ENCODE measurements at regions not wholly inside any gene's neighbourhood (a gene's known extent, or its start where the extent isn't known, plus 50 kb on each side); places are given as distances from the start of the nearest gene placed in this dataset.

DNA sequence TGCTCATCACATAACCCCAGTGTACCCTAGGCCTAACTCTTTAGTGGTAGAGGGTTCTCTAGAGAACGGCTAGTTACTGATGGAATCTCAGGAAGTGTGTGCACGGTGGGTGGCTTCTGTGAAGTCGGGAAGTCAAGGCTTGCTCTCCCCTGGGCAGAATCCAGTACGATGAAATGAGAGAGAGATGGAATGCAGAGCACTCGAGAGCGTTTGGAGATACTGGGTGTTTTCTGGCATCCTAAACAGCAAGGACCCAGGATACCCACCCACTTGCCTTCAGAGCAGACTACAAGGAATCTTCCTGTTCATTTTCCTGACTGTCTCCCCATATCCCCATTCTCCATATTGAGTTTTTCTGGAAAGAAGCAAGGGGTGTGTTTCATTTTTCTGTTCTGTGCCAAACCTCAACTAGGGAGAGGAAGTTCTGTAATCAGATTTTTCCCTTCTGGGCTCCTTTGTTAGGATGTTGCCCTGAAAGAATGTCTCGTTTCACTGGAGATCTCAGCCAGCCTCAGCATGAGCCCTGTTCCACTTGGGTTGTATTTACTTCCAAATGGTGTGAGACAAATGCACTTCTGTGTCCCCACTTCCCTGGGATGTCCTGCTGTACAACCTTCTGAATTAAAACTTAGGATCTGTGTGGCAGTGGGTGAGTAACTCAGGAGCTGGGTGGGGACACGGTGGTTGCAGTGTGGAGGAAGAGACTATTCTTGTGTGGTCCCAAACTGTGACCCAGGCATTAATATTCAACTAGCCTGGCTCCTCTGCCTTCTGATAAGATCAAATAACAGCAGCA lies 108.9 kb upstream of the SPRY4 start:
- DNase-seq (ENCODE audit: low read depth) = no peak

DNA sequence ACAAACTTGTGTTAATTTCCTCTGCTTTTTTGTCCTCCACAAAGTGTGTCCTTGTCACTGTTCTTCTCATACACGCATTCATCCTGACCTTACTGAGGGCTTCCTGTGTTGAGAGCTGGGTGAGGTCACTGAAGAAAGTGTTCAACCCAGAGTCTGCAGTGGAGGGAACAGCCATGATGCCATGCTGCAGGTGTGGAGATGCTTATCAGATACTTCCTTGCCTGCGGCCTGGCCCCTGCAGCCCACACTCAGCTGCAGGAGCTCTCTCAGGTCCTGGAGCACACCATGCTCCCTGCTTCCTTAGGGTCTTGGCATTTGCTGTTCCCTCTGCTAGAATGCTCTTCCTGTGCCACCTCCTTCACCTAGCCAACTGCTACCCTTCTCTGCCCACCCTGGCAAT lies 108.1 kb upstream of the SPRY4 start:
- DNase-seq (ENCODE audit: low read depth) = no peak

DNA sequence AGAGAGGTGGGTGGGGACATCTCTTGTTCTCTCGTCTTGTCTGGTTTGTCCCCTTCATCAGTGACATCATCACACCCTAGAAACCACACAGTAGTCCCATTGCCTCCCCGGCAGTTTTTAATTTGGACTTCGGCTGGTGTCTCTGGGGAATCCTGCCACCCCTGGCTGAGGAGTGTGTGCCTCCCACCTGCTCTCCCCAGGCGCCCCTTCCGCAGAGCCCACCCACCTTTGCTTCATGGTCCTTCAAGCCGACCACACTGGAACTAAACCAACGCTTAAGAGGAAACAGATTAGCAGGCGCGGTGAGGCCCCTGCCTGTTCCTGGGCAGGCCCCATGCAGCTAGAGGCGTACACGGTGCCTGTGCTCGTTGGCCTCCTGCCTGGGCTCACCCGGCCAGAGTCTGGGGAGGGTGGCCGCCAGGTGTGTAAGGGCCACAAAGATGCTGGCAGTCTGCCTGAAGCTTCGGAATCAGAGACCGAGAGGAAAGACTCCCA lies 107.6 kb upstream of the SPRY4 start:
- DNase-seq (ENCODE audit: low read depth) = no peak

DNA sequence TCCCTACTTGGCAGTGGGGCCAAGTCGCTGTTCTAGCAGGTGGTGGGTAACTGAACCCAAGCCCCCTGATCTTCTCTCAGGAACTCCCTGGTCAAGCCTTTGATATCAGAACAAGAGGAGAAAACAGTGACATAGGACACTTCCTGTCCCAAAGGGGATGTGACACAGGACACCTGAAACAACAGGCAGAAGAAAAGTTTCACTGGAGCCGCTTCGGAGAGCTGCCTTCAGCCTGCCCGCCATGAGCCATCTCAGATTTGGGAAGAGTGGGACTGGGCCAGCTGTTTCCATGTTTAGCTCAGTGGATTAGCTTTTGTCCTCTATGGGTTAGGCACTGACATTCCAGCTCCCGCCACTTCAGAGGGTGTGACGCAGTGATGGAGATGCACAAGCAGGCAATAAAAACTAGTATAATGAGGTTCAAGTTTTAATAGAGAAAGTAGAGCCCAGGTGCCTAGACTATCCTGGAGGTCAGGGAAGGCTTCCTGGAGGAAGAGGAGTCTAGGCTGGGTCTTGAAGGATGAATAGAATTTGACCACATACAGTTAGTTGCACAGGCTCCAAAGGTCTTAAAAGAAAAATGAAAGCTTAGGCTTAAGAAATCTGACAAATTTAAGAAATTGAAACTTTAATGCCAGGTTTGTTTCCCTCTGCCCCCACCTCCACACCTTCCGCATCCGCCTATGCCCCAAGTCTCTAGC lies 104.1 kb upstream of the SPRY4 start:
- DNase-seq (ENCODE audit: low read depth) = no peak

DNA sequence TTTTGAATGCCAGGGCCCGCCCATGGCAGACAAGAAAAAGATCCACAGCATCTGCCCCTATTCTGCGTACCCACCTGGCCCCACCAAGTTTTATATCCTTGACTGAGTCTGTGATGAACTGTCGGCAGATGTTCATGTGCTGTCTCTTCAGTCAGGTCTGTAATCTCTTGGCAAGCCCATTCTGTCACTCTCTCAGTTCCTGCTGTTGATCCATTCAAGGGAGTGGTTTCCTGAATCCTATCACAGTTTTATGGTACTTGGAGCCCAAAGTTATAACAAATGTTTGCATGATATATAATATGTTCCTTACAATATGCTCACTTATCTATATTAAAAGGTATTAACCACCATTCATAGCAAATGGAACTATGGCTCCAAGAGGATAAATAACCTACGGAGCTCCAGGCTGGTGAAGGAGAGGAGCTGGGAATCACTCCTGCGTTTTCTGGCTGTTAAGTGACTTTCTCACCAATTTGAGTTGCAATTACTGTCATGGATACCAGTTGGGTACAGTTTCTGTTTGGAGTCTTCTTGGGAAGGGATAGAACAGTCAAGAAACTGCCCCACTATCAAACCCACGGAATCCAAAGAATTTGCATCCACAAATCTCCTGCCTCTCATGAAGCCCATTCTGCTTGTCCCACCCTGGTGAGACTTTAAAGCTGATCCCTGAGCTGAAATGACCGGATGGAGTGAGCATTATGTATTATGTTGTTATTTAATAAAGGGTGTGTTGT lies 103.4 kb upstream of the SPRY4 start:
- DNase-seq (ENCODE audit: low read depth) = no peak

DNA sequence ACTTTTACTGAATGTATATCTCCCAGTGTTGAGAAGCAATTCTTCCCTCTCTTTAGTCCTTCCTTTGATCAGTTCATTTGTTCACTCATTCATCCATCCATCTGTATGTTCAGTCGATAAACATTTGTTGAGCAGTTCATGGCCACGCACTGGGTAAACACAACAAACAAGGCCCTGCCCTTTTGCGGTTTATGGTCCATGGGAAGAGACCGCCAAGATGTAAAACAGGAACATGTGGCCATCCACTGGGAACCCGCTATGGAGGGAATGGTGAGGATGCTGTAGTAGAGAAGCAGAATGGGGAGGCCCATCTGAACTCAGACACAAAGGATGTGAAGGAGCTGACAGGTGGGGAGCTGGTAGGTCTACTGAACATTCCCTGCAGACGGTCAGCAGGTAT lies 102.7 kb upstream of the SPRY4 start:
- DNase-seq (ENCODE audit: low read depth) = no peak

DNA sequence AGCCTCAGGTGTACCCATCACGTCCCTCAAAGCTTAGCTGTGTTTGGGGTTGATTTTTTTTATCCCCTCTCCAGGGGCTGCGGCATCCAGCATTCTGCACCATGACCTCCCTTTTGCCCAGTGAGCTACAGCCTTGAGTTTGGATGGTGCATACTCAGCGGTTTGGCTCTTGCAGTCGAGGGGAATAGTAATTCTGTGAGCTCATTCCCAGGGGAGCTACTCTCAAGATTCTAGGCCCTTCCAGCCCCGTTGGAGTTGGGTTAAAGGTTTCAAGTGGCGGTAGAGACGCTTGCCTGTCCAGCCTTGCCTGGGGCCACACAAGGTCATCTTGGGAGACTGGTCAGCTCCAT lies 102.2 kb upstream of the SPRY4 start:
- no peak for DNase-seq (ENCODE audit: low read depth)

DNA sequence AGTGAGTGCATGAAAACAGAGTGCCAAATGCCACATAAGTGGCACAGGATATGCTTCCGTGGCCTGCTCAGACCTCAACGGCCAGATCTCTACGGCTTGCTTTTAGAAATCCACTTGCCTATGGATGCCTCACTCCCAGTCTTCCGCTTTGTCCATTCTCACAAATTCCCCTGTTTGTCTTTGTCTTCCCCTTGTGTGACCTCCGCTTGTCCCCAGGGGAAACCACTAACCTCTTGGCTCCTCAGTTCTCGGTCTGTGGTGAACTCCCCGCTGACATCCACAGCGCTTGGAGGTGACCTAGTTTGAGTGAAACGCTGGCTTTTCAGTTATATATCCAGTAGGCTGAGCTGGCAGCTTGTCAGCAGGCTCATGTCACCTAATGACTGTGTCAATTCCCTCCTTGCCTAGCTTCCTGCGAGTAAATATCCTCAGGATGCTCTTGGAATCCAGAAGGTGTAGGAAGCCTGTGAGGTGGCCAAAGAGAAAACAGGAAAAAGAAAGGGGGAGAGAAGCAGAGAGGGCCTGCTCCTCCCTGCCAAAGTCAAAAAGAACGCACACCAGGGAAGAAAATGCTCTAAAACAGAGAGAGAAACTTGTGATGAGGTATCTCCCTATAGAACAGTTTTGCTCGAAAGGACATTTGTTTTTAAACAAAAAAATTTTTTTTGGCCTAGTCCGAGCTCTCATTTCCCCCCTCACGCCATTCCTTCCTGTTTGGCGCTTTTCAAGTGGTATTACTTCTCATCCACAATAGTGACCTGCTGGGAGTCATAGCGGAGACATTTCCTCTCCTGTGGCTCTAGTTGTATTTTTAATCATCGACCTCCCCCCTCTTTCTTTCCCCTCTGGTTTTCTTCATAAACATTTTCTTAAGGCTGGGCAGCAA lies 101.6 kb upstream of the SPRY4 start:
- DNase-seq (ENCODE audit: low read depth) = no peak

DNA sequence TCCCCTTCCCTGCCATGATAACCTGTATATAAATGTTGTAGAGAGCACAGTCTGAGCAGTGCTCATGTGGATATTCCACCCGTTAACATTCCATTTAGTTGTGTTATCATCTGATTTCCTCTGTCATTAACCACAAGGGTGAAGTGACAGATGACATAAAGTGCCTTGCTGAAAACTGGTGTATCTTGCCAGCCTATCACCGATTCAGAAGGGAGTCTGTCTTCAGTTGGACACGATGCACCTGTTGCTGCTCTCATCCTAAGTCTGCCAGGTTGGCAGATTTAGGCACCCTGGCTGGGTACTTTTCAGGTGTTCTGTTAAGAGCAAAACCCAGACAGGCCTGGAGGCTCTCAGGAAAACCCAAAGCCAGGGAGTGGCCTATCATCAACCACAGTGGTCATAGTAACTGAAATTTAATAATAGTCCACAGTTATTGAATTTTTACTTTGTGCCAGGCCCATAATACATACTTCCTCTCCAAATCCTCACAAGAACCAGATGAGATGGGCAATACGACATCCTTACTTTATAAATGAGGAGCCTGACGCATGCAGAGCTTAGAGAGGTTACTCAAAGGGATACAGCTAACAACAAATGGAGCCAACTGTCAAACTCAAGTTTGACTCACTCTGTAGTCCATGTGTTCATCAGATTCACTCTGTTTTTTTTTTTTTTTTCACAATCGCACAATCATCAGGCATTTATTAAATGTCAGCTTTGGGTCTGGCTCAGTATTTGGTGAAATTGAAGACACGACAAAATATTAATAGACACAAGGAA lies 100.7 kb upstream of the SPRY4 start:
- no peak for DNase-seq (ENCODE audit: low read depth)

DNA sequence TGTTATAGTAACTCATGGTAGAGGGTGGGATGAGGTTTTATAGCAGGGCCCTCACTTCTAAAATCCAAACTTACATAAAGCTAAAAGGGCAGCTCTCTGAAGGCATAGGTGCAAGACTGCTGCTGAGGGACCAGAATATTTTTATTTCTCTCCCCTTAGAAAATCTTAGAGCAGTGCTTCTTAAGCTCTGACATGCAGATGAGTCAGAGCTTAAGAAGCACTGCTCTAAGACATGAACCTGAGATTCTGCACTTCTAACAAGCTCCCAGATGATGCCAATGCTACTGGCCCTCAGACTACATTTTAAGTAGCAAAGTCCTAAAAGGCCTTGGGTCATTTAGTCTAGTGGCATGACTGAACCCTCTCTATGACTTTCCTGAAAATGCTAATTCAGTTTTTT lies 97.6 kb upstream of the SPRY4 start:
- DNase-seq (ENCODE audit: low read depth) = no peak

DNA sequence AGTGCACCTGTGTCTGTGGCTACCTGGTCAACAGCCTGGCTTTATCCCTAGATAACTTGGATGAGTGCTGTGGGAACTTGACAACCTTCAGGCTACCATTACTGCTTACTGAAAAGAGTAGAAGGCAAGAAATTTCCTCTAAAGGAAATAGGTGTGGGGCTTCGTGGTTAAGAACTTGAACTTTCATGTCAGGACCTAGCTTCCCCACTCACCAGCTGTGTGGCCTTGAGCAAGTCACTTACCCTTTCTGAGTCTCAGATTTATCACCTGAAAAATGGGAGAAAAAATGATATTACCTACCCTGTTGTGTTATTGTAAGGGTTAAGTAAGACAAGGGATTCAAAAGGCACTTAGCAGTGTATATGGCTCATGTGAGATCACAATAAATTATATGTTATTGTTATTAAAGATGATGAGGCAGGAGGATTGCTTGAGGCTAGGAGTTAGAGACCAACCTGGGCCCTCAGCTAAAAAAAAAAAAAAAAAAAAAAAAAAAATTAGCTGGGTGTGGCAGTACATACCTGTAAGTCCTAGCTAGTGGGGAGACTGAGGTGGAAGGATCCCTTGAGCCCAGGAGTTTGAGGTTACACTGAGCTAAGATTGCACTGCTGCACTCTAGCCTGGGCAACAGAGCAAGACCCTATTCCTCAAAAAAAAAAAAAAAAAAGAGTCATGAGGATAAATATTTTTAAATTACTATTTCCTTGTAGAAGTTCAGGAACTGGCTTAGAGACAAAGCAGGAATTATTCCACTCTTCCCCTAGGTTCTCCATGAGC lies 97.0 kb upstream of the SPRY4 start:
- no peak for DNase-seq (ENCODE audit: low read depth)

DNA sequence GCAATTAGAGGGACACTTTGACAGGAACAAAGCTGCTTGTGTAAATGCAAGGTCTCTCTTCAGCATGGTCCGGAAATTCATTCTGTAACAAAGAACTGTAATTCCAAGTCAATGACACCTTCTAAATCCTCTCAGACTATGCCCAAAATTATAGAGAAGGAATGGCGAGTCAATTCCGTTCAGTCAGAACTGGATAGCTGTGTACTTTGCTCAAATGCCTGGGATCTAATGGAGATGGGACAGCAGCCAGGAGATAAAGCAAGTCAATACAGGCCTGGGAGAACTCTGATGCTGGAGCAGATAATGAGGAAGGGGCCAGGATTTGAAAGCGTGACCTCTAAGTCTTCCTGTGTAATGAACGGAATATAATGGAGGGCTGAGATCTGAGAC lies 96.4 kb upstream of the SPRY4 start:
- DNase-seq (ENCODE audit: low read depth) = no peak

DNA sequence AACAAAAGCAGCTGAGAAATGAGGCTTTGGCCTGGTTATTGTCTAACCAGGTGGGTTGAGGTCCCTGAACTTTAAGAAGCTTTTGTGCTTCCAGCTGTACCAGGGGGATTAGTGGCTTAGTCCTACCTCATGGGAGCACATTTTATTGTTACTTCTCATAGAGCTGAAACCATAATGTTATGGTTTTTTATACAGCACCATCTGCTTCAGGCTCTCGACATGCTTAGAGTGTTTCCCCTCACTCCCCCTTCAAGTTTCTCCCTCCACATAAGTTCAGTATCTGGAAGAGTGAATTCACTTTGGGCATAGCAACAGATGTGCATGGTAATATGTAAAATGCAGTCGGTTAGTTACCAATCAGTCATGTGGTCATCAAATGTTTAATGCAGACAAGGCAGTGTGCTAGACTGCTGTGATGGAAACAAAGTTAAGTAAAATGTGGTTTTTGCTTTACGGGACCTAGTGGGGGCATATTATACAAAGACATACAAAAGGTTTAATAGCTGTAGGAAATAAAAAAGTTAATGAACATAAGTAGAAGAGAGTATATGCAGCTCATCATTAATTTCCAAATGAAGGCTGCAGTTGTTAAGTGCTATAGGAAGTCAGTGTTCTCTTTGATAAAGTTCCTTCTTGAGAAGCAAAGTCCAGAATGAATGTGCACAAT lies 95.9 kb upstream of the SPRY4 start:
- no peak for DNase-seq (ENCODE audit: low read depth)

DNA sequence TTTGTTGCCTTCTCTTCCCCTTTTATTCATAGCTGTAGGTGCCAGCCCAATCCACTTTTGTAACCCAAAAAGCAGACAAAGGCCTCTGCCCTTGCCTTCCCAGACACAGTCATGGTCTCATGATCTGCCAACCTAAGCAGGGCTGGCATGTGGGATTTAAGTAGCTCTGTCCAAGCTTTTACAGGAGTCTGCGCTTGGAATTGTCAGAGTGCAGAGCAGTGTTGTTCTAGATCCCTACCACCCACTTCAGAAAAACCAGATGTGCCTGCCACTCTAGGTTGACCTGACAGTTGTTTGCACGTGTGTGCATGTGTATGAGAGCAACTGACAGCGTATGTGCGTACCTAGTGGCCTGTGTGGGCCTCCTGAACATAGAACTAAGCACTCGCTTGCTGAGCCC lies 87.8 kb upstream of the SPRY4 start:
- DNase-seq (ENCODE audit: low read depth) = no peak

DNA sequence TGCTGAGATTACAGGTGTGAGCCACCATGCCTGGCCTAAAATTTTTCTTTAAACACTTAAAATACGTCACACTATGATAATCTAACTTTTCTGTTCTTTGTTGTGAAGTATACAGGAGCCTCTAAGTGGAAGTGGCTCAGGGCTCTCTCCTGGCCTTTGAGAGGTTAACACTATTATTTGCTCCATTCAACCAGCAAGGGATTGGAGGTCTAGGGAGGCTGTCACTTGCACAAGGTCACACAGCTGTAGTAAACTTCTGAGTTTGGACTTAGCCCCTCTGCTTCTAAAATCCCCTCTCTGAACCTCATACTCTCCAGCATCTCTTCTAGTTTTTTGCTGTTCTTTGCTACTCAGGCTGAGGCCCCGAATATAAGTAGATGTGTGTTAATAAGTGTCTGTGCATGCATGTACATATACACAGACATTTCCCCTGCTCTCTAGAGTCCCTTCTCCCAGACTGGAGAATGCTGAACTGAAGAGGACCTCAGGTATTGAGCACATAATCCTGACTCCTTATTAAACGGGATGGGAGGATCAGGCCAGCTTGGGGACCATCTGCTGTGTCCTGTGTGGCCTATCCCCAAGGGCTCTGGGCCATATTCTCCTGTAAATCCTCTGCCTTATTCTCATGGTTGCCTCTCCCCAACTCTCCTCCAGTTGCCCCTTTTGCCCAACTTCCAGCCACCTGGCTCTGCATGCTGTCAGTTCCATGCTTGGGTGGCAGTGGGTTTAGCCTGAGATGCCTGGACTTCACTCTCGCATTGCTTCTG lies 87.0 kb upstream of the SPRY4 start:
- no peak for DNase-seq (ENCODE audit: low read depth)

DNA sequence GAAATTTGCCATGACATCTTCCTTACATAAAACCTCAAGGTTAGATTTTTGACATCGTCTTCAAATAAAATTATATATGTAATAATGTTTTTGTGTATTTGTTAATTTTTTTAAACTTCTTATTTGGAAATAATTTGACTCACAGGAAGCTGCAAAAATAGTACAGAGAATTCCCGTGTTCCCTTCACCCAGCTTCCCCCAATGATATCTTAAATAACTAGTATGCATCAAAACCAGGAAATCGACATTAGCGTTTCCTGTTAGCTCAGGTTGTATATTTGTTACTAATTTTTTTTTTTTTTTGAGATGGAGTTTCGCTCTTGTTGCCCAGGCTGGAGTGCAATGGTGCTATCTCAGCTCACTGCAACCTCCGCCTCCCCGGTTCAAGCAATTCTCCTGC lies 86.3 kb upstream of the SPRY4 start:
- no peak for DNase-seq (ENCODE audit: low read depth)

DNA sequence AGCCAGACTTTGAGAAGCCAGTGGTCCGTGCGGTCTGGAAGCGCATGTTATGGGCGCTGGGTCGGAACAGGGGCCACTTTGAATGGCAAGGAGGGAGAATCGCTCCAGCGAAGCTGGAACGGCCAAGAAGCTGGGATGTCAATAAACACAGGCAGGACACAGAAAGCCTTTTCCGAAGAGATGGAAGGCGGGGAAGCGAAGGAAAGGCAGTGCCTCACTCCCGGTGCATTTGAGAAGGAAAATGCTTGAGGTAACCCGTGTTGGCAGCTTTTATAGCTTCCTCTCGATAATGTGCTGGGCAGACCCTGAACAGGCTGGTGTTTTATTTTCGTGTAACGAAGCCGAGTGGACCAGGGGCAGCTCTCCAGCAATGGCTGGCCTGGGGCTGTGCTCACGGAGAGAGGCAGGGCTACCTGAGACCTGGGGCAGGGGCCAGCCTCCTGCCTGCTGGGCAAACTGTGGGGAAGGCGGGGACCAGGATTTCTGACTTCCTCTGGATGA lies 84.2 kb upstream of the SPRY4 start:
- no peak for DNase-seq (ENCODE audit: low read depth)

DNA sequence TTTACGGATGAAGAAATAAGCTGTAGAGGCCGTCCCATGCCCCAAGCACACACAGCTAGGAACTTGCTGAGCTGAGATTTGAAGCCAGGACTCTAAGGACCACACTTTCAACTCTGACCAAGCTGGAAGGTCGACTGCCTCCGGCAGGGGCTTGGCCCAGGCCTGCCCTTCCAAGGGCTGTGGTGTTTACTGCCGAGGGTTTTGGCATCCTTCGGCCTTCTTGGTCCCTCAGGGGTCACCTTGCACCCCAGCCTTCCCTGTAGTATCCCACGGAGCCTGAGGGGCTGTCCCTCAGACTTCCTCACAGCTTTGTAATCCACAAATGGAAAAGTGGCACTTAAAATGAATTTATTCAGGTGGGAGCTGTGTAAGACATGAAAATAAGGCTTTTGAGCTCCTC lies 83.7 kb upstream of the SPRY4 start:
- DNase-seq (ENCODE audit: low read depth) = no peak

DNA sequence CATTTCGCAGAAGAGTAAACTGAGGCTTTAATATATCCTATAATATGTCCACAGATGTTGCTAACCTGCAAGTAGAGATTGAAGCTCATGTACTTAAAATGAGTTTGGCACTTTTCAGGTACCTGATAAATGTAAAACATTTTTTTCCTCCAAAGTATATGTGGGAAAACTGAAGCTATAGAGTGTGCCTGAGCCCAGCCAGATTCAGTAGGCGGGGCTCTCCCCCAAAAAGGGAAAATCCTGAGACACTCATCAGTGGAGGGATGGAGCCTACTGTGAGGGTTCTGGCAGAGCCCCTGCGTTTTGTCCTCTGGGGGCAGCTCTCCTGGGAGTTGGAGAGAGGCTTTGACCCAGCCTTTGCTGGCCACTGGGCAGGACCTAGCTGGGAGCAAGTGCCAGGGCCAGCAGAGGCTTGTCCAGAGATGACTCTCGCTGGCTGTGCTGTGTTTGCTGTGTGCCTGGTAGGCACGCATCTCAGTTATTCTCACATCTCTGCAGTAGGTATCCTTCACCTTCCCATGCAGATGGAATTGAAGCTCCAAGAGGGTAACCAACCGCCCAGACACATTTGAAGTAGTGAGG lies 81.1 kb upstream of the SPRY4 start:
- no peak for DNase-seq (ENCODE audit: low read depth)
